K562 (cell line): ENCODE measurements at regions not wholly inside any gene's neighbourhood (a gene's known extent, or its start where the extent isn't known, plus 50 kb on each side); places are given as distances from the start of the nearest gene placed in this dataset.

Experiments used
- ATAC-seq: fragments of 200-7000 bp; cut with Tn5 transposase; 3 replicates; pipeline ENCODE4 v1.9.1; 2020; ENCODE audit warnings: moderate library complexity
- BruUV-seq: library from RNA; stranded (reverse); fragments of 400-500 nt; replicated peaks from 2 replicates; lab custom pipeline; 2021; lab: Mats Ljungman, UMichigan
- CTCF ChIA-PET: fragments of 300-600 bp; formaldehyde crosslinking; extraction: SDS; loops from one replicate; lab custom pipeline; 2021; ENCODE audit warnings: low intra/inter-chr PET ratio; lab: Yijun Ruan, JAX
- POLR2A ChIA-PET: fragments of 300-600, 350-650 bp; sonication (Branson Sonifier 250); formaldehyde crosslinking; extraction: SDS; loops from one replicate; lab custom pipeline; 2021; ENCODE audit warnings: antibody characterized with exemption, inconsistent platforms; lab: Yijun Ruan, JAX
- DNase-seq, 4 experiments: peaks; one replicate each; pipeline versions ENCODE4 v3.0.0 to v3.0.0-alpha.2; 2011 to 2018; ENCODE audit warnings: low spot score in 3 of 4, mixed read lengths in 3 of 4; ENCODE audit errors: extremely low read depth in 1 of 4
- FAIRE-seq: peaks from 2 replicates; lab custom pipeline; 2011; peaks lifted over from hg19 to GRCh38; lab: Jason Lieb, UNC
- H2AFZ ChIP-seq: 2 replicates; pipeline ENCODE4 v1.6.0; 2011; ENCODE audit warnings: low read depth, low read length, control low read depth, inconsistent platforms
- H3K27ac ChIP-seq: fragments of 200-600 bp; 3 replicates; pipeline ENCODE4 v1.8.0; 2011; ENCODE audit warnings: low read depth, mild to moderate bottlenecking, control low read depth, inconsistent platforms, low read length, moderate library complexity, mixed read lengths; ENCODE audit errors: extremely low read depth
- H3K27me3 ChIP-seq, 2 experiments: fragments of 300-600 bp in 1 of 2; 2 replicates in 1 of 2; 3 replicates in 1 of 2; pipeline versions ENCODE4 v1.6.0 to v1.8.0; 2011; ENCODE audit warnings: inconsistent platforms in 2 of 2, low read length in 2 of 2, mild to moderate bottlenecking in 1 of 2, mixed read lengths in 1 of 2, moderate library complexity in 1 of 2; ENCODE audit not compliant: control insufficient read depth in 2 of 2, insufficient read depth in 2 of 2
- H3K36me3 ChIP-seq: fragments of 300-600 bp; 3 replicates; pipeline ENCODE4 v1.8.0; 2011; ENCODE audit warnings: mild to moderate bottlenecking, low read length, inconsistent platforms; ENCODE audit not compliant: control insufficient read depth, insufficient read depth
- H3K4me1 ChIP-seq, 2 experiments: fragments of 200-600 bp in 1 of 2; replicated peaks in 1 of 2; 2 replicates in 1 of 2; 3 replicates in 1 of 2; pipeline versions ENCODE4 v1.5.1 to v1.8.0; 2011; ENCODE audit warnings: inconsistent platforms in 2 of 2, low read length in 2 of 2, mild to moderate bottlenecking in 1 of 2, mixed read lengths in 1 of 2, moderate library complexity in 1 of 2; ENCODE audit not compliant: control insufficient read depth in 2 of 2, insufficient read depth in 2 of 2
- H3K4me2 ChIP-seq: 2 replicates; pipeline ENCODE4 v1.6.1; 2011; ENCODE audit warnings: low read length, control low read depth, inconsistent platforms, mixed read lengths; ENCODE audit not compliant: insufficient read depth
- H3K4me3 ChIP-seq: fragments of 200-600 bp; sonication (generic), shearing (Covaris generic); 2 replicates; pipeline ENCODE4 v1.5.1; 2016; ENCODE audit warnings: control low read depth, inconsistent platforms
- H3K79me2 ChIP-seq: fragments of 200-600 bp; 3 replicates; pipeline ENCODE4 v1.8.0; 2011; ENCODE audit warnings: low read length, inconsistent platforms; ENCODE audit not compliant: control insufficient read depth, insufficient read depth
- H3K9ac ChIP-seq, 2 experiments: 2 replicates each; pipeline versions ENCODE4 v1.6.0 to v1.6.1; 2011; ENCODE audit warnings: low read depth in 2 of 2, low read length in 2 of 2, control low read depth in 1 of 2, inconsistent platforms in 1 of 2, mild to moderate bottlenecking in 1 of 2, mixed read lengths in 1 of 2; ENCODE audit not compliant: insufficient read depth in 1 of 2
- H3K9me1 ChIP-seq: one replicate; pipeline ENCODE4 v1.6.0; 2011; ENCODE audit warnings: inconsistent platforms, mild to moderate bottlenecking, low read length, moderate library complexity; ENCODE audit not compliant: control insufficient read depth, insufficient read depth
- H3K9me3 ChIP-seq: replicated peaks from 2 replicates; pipeline ENCODE4 v1.5.1; 2011; ENCODE audit warnings: low read depth, low read length, inconsistent platforms; ENCODE audit not compliant: control insufficient read depth, insufficient read depth
- H4K20me1 ChIP-seq: replicated peaks from 2 replicates; pipeline ENCODE4 v1.6.1; 2011; ENCODE audit warnings: low read length, inconsistent platforms, mixed read lengths; ENCODE audit not compliant: control insufficient read depth, insufficient read depth
- HDAC6 ChIP-seq: IDR thresholded peaks from 2 replicates; pipeline ENCODE4 v1.6.1; 2012; ENCODE audit warnings: low read depth, mild to moderate bottlenecking, control low read depth, inconsistent platforms, low read length, moderate library complexity
- MTF1 ChIP-seq: fragments of 250-450 bp; sonication (Bioruptor Pico); IDR thresholded peaks from 2 replicates; pipeline ENCODE4 v1.9.0; 2021; ENCODE audit warnings: moderate library complexity, mild to moderate bottlenecking, inconsistent platforms, borderline replicate concordance
- TSC22D4 ChIP-seq: fragments of 450-650 bp; IDR thresholded peaks from 2 replicates; pipeline ENCODE4 v1.6.1; 2016; ENCODE audit warnings: missing genetic modification characterization, missing biosample characterization, control low read depth
- WGBS: fragments of 100-300 bp; shearing (Covaris generic); methylation state at CpG from one replicate; pipeline ENCODE4 v1.1.6; 2016; ENCODE audit warnings: low coverage, mixed read lengths; ENCODE audit not compliant: insufficient coverage; ENCODE audit errors: missing lambda C conversion rate; 5-methylcytosine and 5-hydroxymethylcytosine counted together
- in situ Hi-C: fragments of 300-500 bp; cut with MboI; formaldehyde crosslinking; loops from 4 replicates; pipeline ENCODE4 v1.15.0; 2018; ENCODE audit warnings: inconsistent platforms, mixed read lengths
- intact Hi-C: fragments of 100-400 bp; cut with micrococcal nuclease; formaldehyde crosslinking; loops from 2 replicates; pipeline ENCODE4 v1.14.2; 2022
- TF ChIP-seq, protein P1 (sequence below): fragments of 450-650 bp; formaldehyde crosslinking; conservative IDR thresholded peaks from 2 replicates; pipeline ENCODE4 v1.4.0; 2022; ENCODE audit warnings: mild to moderate bottlenecking, missing genetic modification characterization
- TF ChIP-seq, protein P2 (sequence below): sonication (generic); formaldehyde crosslinking; IDR thresholded peaks from 2 replicates; pipeline ENCODE4 v1.8.1; 2023; ENCODE audit warnings: mild to moderate bottlenecking, missing genetic modification reagents

DNA sequence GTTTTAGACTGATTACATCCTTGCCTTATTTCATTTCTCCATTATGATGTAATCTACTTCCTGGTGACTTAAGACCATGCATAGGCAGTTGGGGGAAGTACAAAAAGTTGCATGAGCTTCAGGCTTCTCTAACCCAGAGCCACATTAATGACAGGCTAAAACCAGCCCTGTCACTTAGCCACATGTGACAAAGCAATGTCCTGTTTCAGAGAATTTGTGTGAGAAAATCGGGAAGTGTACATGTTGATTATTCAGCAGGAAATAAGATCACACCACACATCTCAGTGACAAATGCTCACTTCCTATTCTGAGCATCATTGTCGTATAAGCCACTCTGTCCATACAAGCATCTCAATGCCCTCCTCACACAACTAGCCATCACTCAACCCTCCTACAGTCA, 98.5 kb upstream of the MAGEB16 start (continued):
- TF ChIP-seq, protein P1, sequence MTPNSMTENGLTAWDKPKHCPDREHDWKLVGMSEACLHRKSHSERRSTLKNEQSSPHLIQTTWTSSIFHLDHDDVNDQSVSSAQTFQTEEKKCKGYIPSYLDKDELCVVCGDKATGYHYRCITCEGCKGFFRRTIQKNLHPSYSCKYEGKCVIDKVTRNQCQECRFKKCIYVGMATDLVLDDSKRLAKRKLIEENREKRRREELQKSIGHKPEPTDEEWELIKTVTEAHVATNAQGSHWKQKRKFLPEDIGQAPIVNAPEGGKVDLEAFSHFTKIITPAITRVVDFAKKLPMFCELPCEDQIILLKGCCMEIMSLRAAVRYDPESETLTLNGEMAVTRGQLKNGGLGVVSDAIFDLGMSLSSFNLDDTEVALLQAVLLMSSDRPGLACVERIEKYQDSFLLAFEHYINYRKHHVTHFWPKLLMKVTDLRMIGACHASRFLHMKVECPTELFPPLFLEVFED, result no peak
- TF ChIP-seq HDAC6 (no peak), MTF1 (no peak)
- TF ChIP-seq, protein P2, sequence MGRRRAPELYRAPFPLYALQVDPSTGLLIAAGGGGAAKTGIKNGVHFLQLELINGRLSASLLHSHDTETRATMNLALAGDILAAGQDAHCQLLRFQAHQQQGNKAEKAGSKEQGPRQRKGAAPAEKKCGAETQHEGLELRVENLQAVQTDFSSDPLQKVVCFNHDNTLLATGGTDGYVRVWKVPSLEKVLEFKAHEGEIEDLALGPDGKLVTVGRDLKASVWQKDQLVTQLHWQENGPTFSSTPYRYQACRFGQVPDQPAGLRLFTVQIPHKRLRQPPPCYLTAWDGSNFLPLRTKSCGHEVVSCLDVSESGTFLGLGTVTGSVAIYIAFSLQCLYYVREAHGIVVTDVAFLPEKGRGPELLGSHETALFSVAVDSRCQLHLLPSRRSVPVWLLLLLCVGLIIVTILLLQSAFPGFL, result no peak

DNA sequence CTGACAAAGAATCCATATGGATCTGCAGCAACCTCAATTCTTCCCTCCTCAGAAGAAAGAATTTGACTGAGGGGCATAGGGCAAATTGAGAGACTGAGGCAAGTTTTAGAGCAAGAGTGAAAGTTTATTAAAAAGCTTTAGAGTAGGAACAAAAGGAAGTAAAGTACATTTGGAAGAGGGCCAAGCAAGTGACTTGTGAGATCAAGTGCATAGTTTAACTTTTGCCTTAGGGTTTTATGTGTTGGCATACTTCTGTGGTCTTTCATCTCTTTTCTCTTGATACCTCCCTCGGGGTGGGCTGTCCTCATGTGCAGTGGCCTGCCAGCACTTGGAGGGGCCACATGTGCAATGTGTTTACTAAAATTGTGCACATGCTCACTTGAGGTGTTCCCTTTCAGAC, 98.0 kb upstream of the MAGEB16 start:
- TF ChIP-seq TSC22D4 (tag), result no peak
- in situ Hi-C loops, result no loop called here
- Histone ChIP-seq H3K4me1 (no peaks in the 10 kb centered on the region), H3K4me3 (no peak overlapping the region), H4K20me1 (no peaks in the 10 kb centered on the region), H3K4me2 (no peak overlapping the region), H3K36me3 (no peaks in the 10 kb centered on the region), H2AFZ (no peak overlapping the region), H3K9me3 (no peaks in the 10 kb centered on the region), H3K9me1 (no peaks in the 10 kb centered on the region), H3K79me2 (no peaks in the 10 kb centered on the region), H3K27ac (no peak overlapping the region), H3K27me3 (no peaks in the 10 kb centered on the region), H3K9ac (no peak overlapping the region)
- ATAC-seq (no peak), DNase-seq (no peak), FAIRE-seq (no peak)
- ChIA-PET POLR2A (no interaction called here), CTCF (no interaction called here)
- intact Hi-C loops, result no loop called here
- BruUV-seq, result no TSS peak
- 0% methylated on average over 1 of the region's 1 CpG for WGBS
